GM23248 (cell line): ENCODE measurements at regions not wholly inside any gene's neighbourhood (a gene's known extent, or its start where the extent isn't known, plus 50 kb on each side); places are given as distances from the start of the nearest gene placed in this dataset.

ENCODE experiments used
- EZH2 ChIP-seq: fragments of 200-600 bp; sonication (generic); IDR thresholded peaks from 2 replicates; pipeline ENCODE4 v1.6.1; 2018; ENCODE audit warnings: antibody characterized with exemption, mild to moderate bottlenecking; ENCODE audit not compliant: insufficient read depth, poor library complexity, severe bottlenecking
- EZH2phosphoT487 ChIP-seq: fragments of 200-600 bp; sonication (generic); IDR thresholded peaks from 2 replicates; pipeline ENCODE4 v1.6.1; 2018; ENCODE audit warnings: antibody characterized with exemption, moderate library complexity, mild to moderate bottlenecking, low read depth; ENCODE audit not compliant: insufficient read depth

GRCh38 chr12:70094467-70094866 lies 148.8 kb upstream of the CNOT2 start:
- TF ChIP-seq EZH2 = no peak
- no peak for TF ChIP-seq EZH2phosphoT487
